ENCODE measurements at regions not wholly inside any gene's neighbourhood (a gene's known extent, or its start where the extent isn't known, plus 50 kb on each side); places are given as distances from the start of the nearest gene placed in this dataset.

- Histone ChIP-seq H3K36me3 (ENCODE audit: control insufficient read depth, insufficient read depth, low read length) (no peaks in the 10 kb centered on the region), H3K27me3 (ENCODE audit: control insufficient read depth, insufficient read depth, low read length) (no peaks in the 10 kb centered on the region), H3K4me3 (ENCODE audit: low read depth, low read length) (no peak overlapping the region)
- no peak for DNase-seq (ENCODE audit: low read depth)
- TF ChIP-seq, protein P1, sequence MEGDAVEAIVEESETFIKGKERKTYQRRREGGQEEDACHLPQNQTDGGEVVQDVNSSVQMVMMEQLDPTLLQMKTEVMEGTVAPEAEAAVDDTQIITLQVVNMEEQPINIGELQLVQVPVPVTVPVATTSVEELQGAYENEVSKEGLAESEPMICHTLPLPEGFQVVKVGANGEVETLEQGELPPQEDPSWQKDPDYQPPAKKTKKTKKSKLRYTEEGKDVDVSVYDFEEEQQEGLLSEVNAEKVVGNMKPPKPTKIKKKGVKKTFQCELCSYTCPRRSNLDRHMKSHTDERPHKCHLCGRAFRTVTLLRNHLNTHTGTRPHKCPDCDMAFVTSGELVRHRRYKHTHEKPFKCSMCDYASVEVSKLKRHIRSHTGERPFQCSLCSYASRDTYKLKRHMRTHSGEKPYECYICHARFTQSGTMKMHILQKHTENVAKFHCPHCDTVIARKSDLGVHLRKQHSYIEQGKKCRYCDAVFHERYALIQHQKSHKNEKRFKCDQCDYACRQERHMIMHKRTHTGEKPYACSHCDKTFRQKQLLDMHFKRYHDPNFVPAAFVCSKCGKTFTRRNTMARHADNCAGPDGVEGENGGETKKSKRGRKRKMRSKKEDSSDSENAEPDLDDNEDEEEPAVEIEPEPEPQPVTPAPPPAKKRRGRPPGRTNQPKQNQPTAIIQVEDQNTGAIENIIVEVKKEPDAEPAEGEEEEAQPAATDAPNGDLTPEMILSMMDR (IDR thresholded peaks at IDR 0.05; ENCODE audit: insufficient read depth, low read length, poor library complexity, severe bottlenecking): no peak
These were observed 67.8 kb upstream of the FAM47B start for GRCh38 chrX:34874763-34875162.

GRCh38 chrX:34875204-34875603 is 67.4 kb upstream of the FAM47B start:
- DNase-seq (ENCODE audit: low read depth): peak; percentile 26
- H3K36me3 ChIP-seq (ENCODE audit: control insufficient read depth, insufficient read depth, low read length): no peaks in the 10 kb centered on the region
- H3K4me3 ChIP-seq (ENCODE audit: low read depth, low read length): no peak overlapping the region

DNA sequence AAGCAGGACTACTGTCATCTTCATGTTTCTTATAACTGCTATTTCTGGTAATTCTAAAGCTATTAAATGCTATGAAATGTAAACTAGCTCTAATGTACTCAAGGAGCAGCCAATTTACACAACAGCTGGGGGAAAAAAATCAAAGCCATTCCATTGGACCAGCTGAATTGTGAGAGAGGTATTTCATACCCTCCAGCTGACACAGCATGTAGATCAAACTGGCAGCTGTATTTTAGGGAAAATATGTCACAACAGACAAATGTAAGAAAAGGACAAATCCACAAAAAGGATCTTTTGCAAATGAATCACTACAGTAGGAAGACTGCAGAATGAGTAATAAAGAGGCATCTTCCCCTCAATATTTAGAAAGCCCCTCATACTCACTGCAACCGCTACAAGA is 65.2 kb upstream of the FAM47B start:
- H3K27me3 ChIP-seq (ENCODE audit: control insufficient read depth, insufficient read depth, low read length): no peaks in the 10 kb centered on the region
- no peaks in the 10 kb centered on the region for H3K36me3 ChIP-seq (ENCODE audit: control insufficient read depth, insufficient read depth, low read length)
- DNase-seq (ENCODE audit: low read depth): no peak
- TF ChIP-seq, protein P1 (IDR thresholded peaks at IDR 0.05; ENCODE audit: insufficient read depth, low read length, poor library complexity, severe bottlenecking): no peak
- H3K4me3 ChIP-seq (ENCODE audit: low read depth, low read length): no peak overlapping the region

More at GRCh38 chrX:34875204-34875603, 67.4 kb upstream of the FAM47B start:
- TF ChIP-seq, protein P1 (IDR thresholded peaks at IDR 0.05; ENCODE audit: insufficient read depth, low read length, poor library complexity, severe bottlenecking): no peak
- no peaks in the 10 kb centered on the region for H3K27me3 ChIP-seq (ENCODE audit: control insufficient read depth, insufficient read depth, low read length)

DNA sequence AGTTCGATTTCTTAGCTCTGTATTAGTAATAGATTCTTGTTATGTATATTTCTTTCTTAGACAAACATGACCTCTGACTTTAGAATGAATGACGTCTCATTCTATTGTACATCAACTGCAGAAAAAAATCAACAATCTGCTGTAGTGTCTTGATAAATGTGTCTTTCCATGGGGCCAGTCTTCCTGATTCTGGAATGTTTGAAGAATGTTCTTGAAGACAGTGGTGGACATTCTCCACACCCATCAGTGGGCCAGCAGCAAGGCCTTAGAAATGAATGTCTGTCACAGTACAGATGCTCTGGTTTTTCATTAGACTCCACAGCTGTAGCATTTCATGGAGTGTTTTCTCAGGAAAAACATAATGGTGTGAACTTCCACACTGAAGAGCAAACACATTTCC is 63.2 kb upstream of the FAM47B start:
- Histone ChIP-seq H3K27me3 (ENCODE audit: control insufficient read depth, insufficient read depth, low read length) (no peaks in the 10 kb centered on the region), H3K36me3 (ENCODE audit: control insufficient read depth, insufficient read depth, low read length) (no peaks in the 10 kb centered on the region), H3K4me3 (ENCODE audit: low read depth, low read length) (no peak overlapping the region)
- no peak for DNase-seq (ENCODE audit: low read depth)
- TF ChIP-seq, protein P1 (IDR thresholded peaks at IDR 0.05; ENCODE audit: insufficient read depth, low read length, poor library complexity, severe bottlenecking): no peak

DNA sequence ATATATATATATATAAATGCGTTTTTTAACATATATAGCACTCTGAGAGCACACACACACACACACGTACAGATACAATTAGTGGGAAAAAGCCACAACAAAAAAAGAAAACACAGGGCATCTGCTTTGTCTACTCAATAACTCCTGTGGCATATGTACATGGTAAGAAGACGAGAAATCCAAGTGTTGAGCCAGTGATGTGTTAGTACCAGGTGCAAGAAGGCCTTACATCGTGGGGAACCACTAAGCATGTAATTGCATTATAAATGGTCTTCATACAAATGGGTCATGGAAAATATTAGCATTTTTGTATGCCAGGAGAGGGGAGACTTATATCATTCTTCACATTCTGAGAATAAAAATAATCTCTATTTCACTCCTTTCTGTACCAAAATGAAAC is 62.7 kb upstream of the FAM47B start:
- DNase-seq (ENCODE audit: low read depth): no peak
- TF ChIP-seq, protein P1 (IDR thresholded peaks at IDR 0.05; ENCODE audit: insufficient read depth, low read length, poor library complexity, severe bottlenecking): no peak
- H3K4me3 ChIP-seq (ENCODE audit: low read depth, low read length): no peak overlapping the region
- H3K36me3 ChIP-seq (ENCODE audit: control insufficient read depth, insufficient read depth, low read length): no peaks in the 10 kb centered on the region
- H3K27me3 ChIP-seq (ENCODE audit: control insufficient read depth, insufficient read depth, low read length): no peaks in the 10 kb centered on the region

GRCh38 chrX:34880656-34881055 is 61.9 kb upstream of the FAM47B start:
- Histone ChIP-seq H3K4me3 (ENCODE audit: low read depth, low read length) (no peak overlapping the region), H3K36me3 (ENCODE audit: control insufficient read depth, insufficient read depth, low read length) (no peaks in the 10 kb centered on the region), H3K27me3 (ENCODE audit: control insufficient read depth, insufficient read depth, low read length) (no peaks in the 10 kb centered on the region)
- TF ChIP-seq, protein P1 (IDR thresholded peaks at IDR 0.05; ENCODE audit: insufficient read depth, low read length, poor library complexity, severe bottlenecking): no peak
- DNase-seq (ENCODE audit: low read depth): peak; percentile 29

All from kidney epithelial cell (primary cell).